ENCODE measurements at regions not wholly inside any gene's neighbourhood (a gene's known extent, or its start where the extent isn't known, plus 50 kb on each side); places are given as distances from the start of the nearest gene placed in this dataset.
"Not testable (repeated sequence)": the region's sequence is repeated elsewhere in the genome, so short reads cannot be mapped to it uniquely, and the experiment has no call there.

- no peak for DNase-seq (ENCODE audit: low read depth)
- in situ Hi-C loops (cut with HindIII; ENCODE audit: low pct_unique_long_range_greater_than_20kb, low sequenced_read_pairs) = no loop called here
Measured at GRCh38 chr14:53380052-53380866, 227.1 kb upstream of the DDHD1 start.

GRCh38 chr14:53378142-53378541, 225.0 kb upstream of the DDHD1 start:
- in situ Hi-C loops (cut with HindIII; ENCODE audit: low pct_unique_long_range_greater_than_20kb, low sequenced_read_pairs) = no loop called here

GRCh38 chr14:53376064-53376463, 222.9 kb upstream of the DDHD1 start:
- in situ Hi-C loops (cut with HindIII; ENCODE audit: low pct_unique_long_range_greater_than_20kb, low sequenced_read_pairs) = no loop called here
- DNase-seq (ENCODE audit: low read depth) = no peak

More at GRCh38 chr14:53378142-53378541, 225.0 kb upstream of the DDHD1 start:
- DNase-seq (ENCODE audit: low read depth) = no peak

- in situ Hi-C loops (cut with HindIII; ENCODE audit: low pct_unique_long_range_greater_than_20kb, low sequenced_read_pairs) = no loop called here
- DNase-seq (ENCODE audit: low read depth) = no peak
Measured at GRCh38 chr14:53375599-53375998, 222.5 kb upstream of the DDHD1 start.

GRCh38 chr14:53368711-53369201, 215.6 kb upstream of the DDHD1 start:
- peak; percentile 39 for DNase-seq (ENCODE audit: low read depth)
- in situ Hi-C loops (cut with HindIII; ENCODE audit: low pct_unique_long_range_greater_than_20kb, low sequenced_read_pairs) = no loop called here

GRCh38 chr14:53368066-53368465, 214.9 kb upstream of the DDHD1 start:
- no peak for DNase-seq (ENCODE audit: low read depth)
- in situ Hi-C loops (cut with HindIII; ENCODE audit: low pct_unique_long_range_greater_than_20kb, low sequenced_read_pairs) = no loop called here

- DNase-seq (ENCODE audit: low read depth) = no peak
- in situ Hi-C loops (cut with HindIII; ENCODE audit: low pct_unique_long_range_greater_than_20kb, low sequenced_read_pairs) = no loop called here
Measured at GRCh38 chr14:53367644-53368026, 214.5 kb upstream of the DDHD1 start.

- in situ Hi-C loops (cut with HindIII; ENCODE audit: low pct_unique_long_range_greater_than_20kb, low sequenced_read_pairs) = no loop called here
- DNase-seq (ENCODE audit: low read depth) = no peak
Measured at GRCh38 chr14:53365486-53366130, 212.5 kb upstream of the DDHD1 start.

GRCh38 chr14:53362916-53363315, 209.8 kb upstream of the DDHD1 start:
- DNase-seq (ENCODE audit: low read depth); in situ Hi-C loops (cut with HindIII; ENCODE audit: low pct_unique_long_range_greater_than_20kb, low sequenced_read_pairs): not testable (repeated sequence)

GRCh38 chr14:53360829-53361228, 207.7 kb upstream of the DDHD1 start:
- in situ Hi-C loops (cut with HindIII; ENCODE audit: low pct_unique_long_range_greater_than_20kb, low sequenced_read_pairs) = no loop called here
- DNase-seq (ENCODE audit: low read depth) = no peak

GRCh38 chr14:53358166-53358565, 205.0 kb upstream of the DDHD1 start:
- DNase-seq (ENCODE audit: low read depth) = no peak
- in situ Hi-C loops (cut with HindIII; ENCODE audit: low pct_unique_long_range_greater_than_20kb, low sequenced_read_pairs) = no loop called here

GRCh38 chr14:53356361-53357150, 203.4 kb upstream of the DDHD1 start:
- in situ Hi-C loops (cut with HindIII; ENCODE audit: low pct_unique_long_range_greater_than_20kb, low sequenced_read_pairs) = no loop called here
- DNase-seq (ENCODE audit: low read depth) = no peak

- DNase-seq (ENCODE audit: low read depth) = no peak
- in situ Hi-C loops (cut with HindIII; ENCODE audit: low pct_unique_long_range_greater_than_20kb, low sequenced_read_pairs) = no loop called here
Measured at GRCh38 chr14:53355581-53356112, 202.5 kb upstream of the DDHD1 start.

- DNase-seq (ENCODE audit: low read depth) = no peak
- in situ Hi-C loops (cut with HindIII; ENCODE audit: low pct_unique_long_range_greater_than_20kb, low sequenced_read_pairs) = no loop called here
Measured at GRCh38 chr14:53354336-53354735, 201.2 kb upstream of the DDHD1 start.

- in situ Hi-C loops (cut with HindIII; ENCODE audit: low pct_unique_long_range_greater_than_20kb, low sequenced_read_pairs) = no loop called here
Measured at GRCh38 chr14:53350866-53351265, 197.7 kb upstream of the DDHD1 start.

GRCh38 chr14:53350429-53350828, 197.3 kb upstream of the DDHD1 start:
- DNase-seq (ENCODE audit: low read depth) = no peak
- in situ Hi-C loops (cut with HindIII; ENCODE audit: low pct_unique_long_range_greater_than_20kb, low sequenced_read_pairs) = no loop called here

More at GRCh38 chr14:53350866-53351265, 197.7 kb upstream of the DDHD1 start:
- DNase-seq (ENCODE audit: low read depth) = no peak

GRCh38 chr14:53346988-53347387, 193.9 kb upstream of the DDHD1 start:
- DNase-seq (ENCODE audit: low read depth) = no peak

GRCh38 chr14:53341324-53341723, 188.2 kb upstream of the DDHD1 start:
- no peak for DNase-seq (ENCODE audit: low read depth)
- in situ Hi-C loops (cut with HindIII; ENCODE audit: low pct_unique_long_range_greater_than_20kb, low sequenced_read_pairs) = no loop called here

More at GRCh38 chr14:53346988-53347387, 193.9 kb upstream of the DDHD1 start:
- in situ Hi-C loops (cut with HindIII; ENCODE audit: low pct_unique_long_range_greater_than_20kb, low sequenced_read_pairs) = no loop called here

- in situ Hi-C loops (cut with HindIII; ENCODE audit: low pct_unique_long_range_greater_than_20kb, low sequenced_read_pairs) = no loop called here
- no peak for DNase-seq (ENCODE audit: low read depth)
Measured at GRCh38 chr14:53338192-53338591, 185.1 kb upstream of the DDHD1 start.
